Immature natural killer cell (primary cell): ENCODE measurements at regions not wholly inside any gene's neighbourhood (a gene's known extent, or its start where the extent isn't known, plus 50 kb on each side); places are given as distances from the start of the nearest gene placed in this dataset.

Source experiments
- DNase-seq, 3 donors: peaks; one replicate each; pipeline ENCODE4 v3.0.0; 2022; ENCODE audit warnings: mixed read lengths in 1 of 3
- H3K27ac Mint-ChIP-seq, 6 donors: one replicate each; pipeline ENCODE4 v1.8.0; 2020; ENCODE audit warnings: mixed read lengths in 6 of 6, mild to moderate bottlenecking in 5 of 6, inconsistent platforms in 4 of 6, moderate library complexity in 3 of 6
- H3K27me3 Mint-ChIP-seq, 3 donors: one replicate each; pipeline ENCODE4 v1.8.0; 2020 to 2021; ENCODE audit warnings: low read depth in 3 of 3, mild to moderate bottlenecking in 3 of 3, mixed read lengths in 3 of 3, moderate library complexity in 3 of 3, inconsistent platforms in 1 of 3
- H3K36me3 Mint-ChIP-seq, 3 donors: one replicate each; pipeline ENCODE4 v1.8.0; 2020; ENCODE audit warnings: mixed read lengths in 3 of 3, inconsistent platforms in 2 of 3, mild to moderate bottlenecking in 2 of 3
- H3K4me1 Mint-ChIP-seq, 2 donors: one replicate each; pipeline ENCODE4 v1.8.0; 2020; ENCODE audit warnings: inconsistent platforms in 2 of 2, mild to moderate bottlenecking in 2 of 2, mixed read lengths in 2 of 2, moderate library complexity in 1 of 2
- H3K4me3 Mint-ChIP-seq, 5 donors: one replicate each; pipeline ENCODE4 v1.8.0; 2020; ENCODE audit warnings: mild to moderate bottlenecking in 5 of 5, mixed read lengths in 5 of 5, inconsistent platforms in 3 of 5, moderate library complexity in 3 of 5
- H3K9me3 Mint-ChIP-seq, 6 donors: one replicate each; pipeline ENCODE4 v1.8.0; 2020; ENCODE audit warnings: mild to moderate bottlenecking in 6 of 6, mixed read lengths in 6 of 6, inconsistent platforms in 4 of 6, moderate library complexity in 3 of 6

GRCh38 chr13:31431722-31432137 is 232.0 kb downstream of the B3GLCT start:
- peak overlapping the region in 1 of 5 donors; percentile 15 for H3K4me3 Mint-ChIP-seq
- H3K9me3 Mint-ChIP-seq = no peaks in the 10 kb centered on the region
- no peak overlapping the region for H3K27ac Mint-ChIP-seq
- peaks cover 7 to 11% of the 10 kb centered on the region in 2 donors for H3K4me1 Mint-ChIP-seq
- H3K27me3 Mint-ChIP-seq = peaks cover 0 to 7% (median 3%) of the 10 kb centered on the region in 3 donors
- peak; percentile 55 to 60 (median 60) for DNase-seq
- H3K36me3 Mint-ChIP-seq = no peaks in the 10 kb centered on the region

GRCh38 chr13:31433207-31433606 is 233.4 kb downstream of the B3GLCT start:
- no peaks in the 10 kb centered on the region for H3K36me3 Mint-ChIP-seq
- no peaks in the 10 kb centered on the region for H3K9me3 Mint-ChIP-seq
- no peak for DNase-seq
- peaks cover 2 to 10% (median 3%) of the 10 kb centered on the region in 3 donors for H3K27me3 Mint-ChIP-seq
- peak overlapping the region in 1 of 6 donors; percentile 54 for H3K27ac Mint-ChIP-seq
- peaks cover 7 to 11% of the 10 kb centered on the region in 2 donors for H3K4me1 Mint-ChIP-seq
- no peak overlapping the region for H3K4me3 Mint-ChIP-seq

- H3K27ac Mint-ChIP-seq = no peak overlapping the region
- H3K4me3 Mint-ChIP-seq = no peak overlapping the region
- no peaks in the 10 kb centered on the region for H3K36me3 Mint-ChIP-seq
- H3K9me3 Mint-ChIP-seq = no peaks in the 10 kb centered on the region
- H3K27me3 Mint-ChIP-seq = peaks cover 2 to 10% (median 3%) of the 10 kb centered on the region in 3 donors
- DNase-seq = no peak
- peaks cover 7 to 11% of the 10 kb centered on the region in 2 donors for H3K4me1 Mint-ChIP-seq
Measured at GRCh38 chr13:31433746-31434145, 234.0 kb downstream of the B3GLCT start.

GRCh38 chr13:31434613-31435012 is 234.8 kb downstream of the B3GLCT start:
- Mint-ChIP-seq H3K9me3 (no peaks in the 10 kb centered on the region), H3K4me1 (peaks cover 7 to 11% of the 10 kb centered on the region in 2 donors), H3K4me3 (no peak overlapping the region), H3K36me3 (no peaks in the 10 kb centered on the region), H3K27me3 (peaks cover 3 to 10% (median 4%) of the 10 kb centered on the region in 3 donors), H3K27ac (peak overlapping the region in 1 of 6 donors; percentile 7)
- DNase-seq = no peak

DNA sequence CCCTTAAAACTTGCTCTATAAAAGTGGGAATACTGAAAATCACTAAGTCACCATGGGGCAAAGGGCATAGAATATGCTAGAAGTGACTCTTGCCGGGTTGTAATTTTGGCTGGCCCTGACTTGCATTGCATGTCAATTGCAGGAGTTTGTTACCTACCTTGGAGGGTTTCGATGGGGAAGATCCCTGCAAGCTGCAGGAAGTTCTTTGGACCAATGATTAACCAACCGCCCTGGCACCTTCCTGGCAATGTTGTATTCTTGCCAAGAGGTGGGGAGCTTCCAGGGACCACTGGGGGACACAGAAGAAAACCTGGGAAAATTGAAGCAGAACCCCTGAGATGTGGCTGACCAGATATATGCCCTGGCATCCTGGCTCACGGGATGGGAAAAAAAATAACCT is 235.8 kb downstream of the B3GLCT start:
- no peak for DNase-seq
- H3K4me3 Mint-ChIP-seq = no peak overlapping the region
- no peaks in the 10 kb centered on the region for H3K36me3 Mint-ChIP-seq
- no peak overlapping the region for H3K27ac Mint-ChIP-seq
- peaks cover 7 to 11% of the 10 kb centered on the region in 2 donors for H3K4me1 Mint-ChIP-seq
- no peaks in the 10 kb centered on the region for H3K9me3 Mint-ChIP-seq
- H3K27me3 Mint-ChIP-seq = peaks cover 3 to 10% (median 5%) of the 10 kb centered on the region in 3 donors

DNA sequence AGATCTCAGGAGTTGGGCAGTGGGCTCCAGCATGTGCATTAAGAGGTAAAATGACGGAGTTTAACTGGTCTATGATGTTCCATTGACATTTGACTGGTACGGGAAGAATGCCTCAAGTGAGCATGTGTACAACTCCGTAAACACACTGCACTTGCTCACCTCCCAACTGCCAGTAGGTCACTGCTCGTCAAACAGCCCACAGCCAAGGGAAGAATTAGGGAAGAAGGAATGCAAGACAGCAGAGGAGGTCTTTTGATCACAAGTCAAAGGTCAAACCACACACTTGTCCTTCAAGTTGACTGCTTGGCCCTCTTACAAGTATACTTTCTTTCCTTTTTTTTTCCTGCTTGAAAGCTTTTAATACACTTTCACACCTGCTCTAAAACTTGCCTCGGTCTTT is 236.7 kb downstream of the B3GLCT start:
- no peaks in the 10 kb centered on the region for H3K9me3 Mint-ChIP-seq
- no peak for DNase-seq
- peaks cover 2 to 8% (median 5%) of the 10 kb centered on the region in 3 donors for H3K27me3 Mint-ChIP-seq
- H3K27ac Mint-ChIP-seq = no peak overlapping the region
- H3K4me3 Mint-ChIP-seq = no peak overlapping the region
- peaks cover 7 to 11% of the 10 kb centered on the region in 2 donors for H3K4me1 Mint-ChIP-seq
- no peaks in the 10 kb centered on the region for H3K36me3 Mint-ChIP-seq

- DNase-seq = no peak
- Mint-ChIP-seq H3K4me3 (no peak overlapping the region), H3K36me3 (no peaks in the 10 kb centered on the region), H3K9me3 (peaks cover 0 to 2% (median 0%) of the 10 kb centered on the region in 6 donors), H3K27me3 (peaks cover 2 to 11% (median 7%) of the 10 kb centered on the region in 3 donors), H3K27ac (no peak overlapping the region), H3K4me1 (no peaks in the 10 kb centered on the region)
Measured at GRCh38 chr13:31437975-31438374, 238.2 kb downstream of the B3GLCT start.

DNA sequence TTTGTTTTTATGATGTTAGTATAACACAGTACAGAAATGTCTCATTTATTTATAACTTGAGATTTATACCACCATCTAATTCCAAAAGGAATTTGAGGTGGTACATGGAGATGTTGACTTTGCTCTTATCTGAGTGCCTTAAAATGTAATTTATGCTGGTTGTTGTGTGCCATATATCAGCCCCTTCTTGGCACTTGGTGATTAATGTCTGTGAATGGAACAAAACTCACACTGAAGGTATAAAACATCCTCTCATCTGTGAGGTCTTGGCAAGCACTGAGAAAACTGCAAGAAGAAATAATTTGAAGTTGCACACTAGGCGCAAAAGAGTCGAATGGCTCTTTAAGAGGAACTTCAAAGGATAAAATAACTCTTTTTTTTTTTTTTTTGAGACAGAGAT is 240.4 kb downstream of the B3GLCT start:
- H3K9me3 Mint-ChIP-seq = peaks cover 0 to 2% (median 0%) of the 10 kb centered on the region in 6 donors

GRCh38 chr13:31441800-31442510 is 242.2 kb downstream of the B3GLCT start:
- Mint-ChIP-seq H3K9me3 (peaks cover 0 to 6% (median 0%) of the 10 kb centered on the region in 6 donors), H3K4me1 (no peaks in the 10 kb centered on the region), H3K36me3 (no peaks in the 10 kb centered on the region), H3K27ac (no peak overlapping the region), H3K27me3 (peaks cover 4 to 8% (median 7%) of the 10 kb centered on the region in 3 donors), H3K4me3 (no peak overlapping the region)
- no peak for DNase-seq

More for the DNA sequence above, 240.4 kb downstream of the B3GLCT start:
- Mint-ChIP-seq H3K27ac (no peak overlapping the region), H3K27me3 (peaks cover 4 to 8% (median 7%) of the 10 kb centered on the region in 3 donors), H3K36me3 (no peaks in the 10 kb centered on the region), H3K4me3 (no peak overlapping the region), H3K4me1 (no peaks in the 10 kb centered on the region)
- no peak for DNase-seq

GRCh38 chr13:31442571-31442970 is 242.8 kb downstream of the B3GLCT start:
- Mint-ChIP-seq H3K36me3 (no peaks in the 10 kb centered on the region), H3K4me1 (no peaks in the 10 kb centered on the region), H3K4me3 (no peak overlapping the region), H3K27ac (no peak overlapping the region), H3K9me3 (peaks cover 0 to 6% (median 0%) of the 10 kb centered on the region in 6 donors), H3K27me3 (peaks cover 3 to 8% (median 4%) of the 10 kb centered on the region in 3 donors)
- no peak for DNase-seq

DNA sequence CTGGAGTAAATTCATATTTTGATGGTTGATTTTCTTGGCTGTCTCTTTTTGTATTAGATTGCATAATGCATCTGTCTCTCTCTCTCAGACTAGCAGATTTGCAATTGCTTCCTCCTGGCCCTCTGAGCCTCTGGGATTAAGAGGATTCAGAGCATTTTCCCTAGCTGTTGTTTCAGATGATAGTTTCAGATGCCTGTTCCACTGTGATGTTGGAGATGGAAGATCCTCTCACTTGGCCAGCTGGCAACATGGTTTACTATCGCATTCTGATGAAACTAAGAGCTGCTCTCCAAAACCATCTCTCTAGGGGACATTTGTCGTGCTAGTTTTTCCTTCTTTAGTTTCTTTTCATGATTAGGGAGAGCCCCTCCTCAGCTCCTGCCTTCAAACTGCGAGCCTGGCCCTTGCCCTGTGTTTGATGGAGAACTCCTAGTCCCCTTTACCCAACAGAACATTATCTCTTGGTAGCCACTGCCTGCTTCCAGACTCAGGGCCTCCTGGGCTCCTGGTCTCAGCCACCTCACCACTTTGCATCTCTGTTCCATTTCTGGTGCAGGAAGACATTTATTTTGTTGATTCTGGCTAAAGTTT is 244.6 kb downstream of the B3GLCT start:
- peaks cover 3 to 8% (median 4%) of the 10 kb centered on the region in 3 donors for H3K27me3 Mint-ChIP-seq

DNA sequence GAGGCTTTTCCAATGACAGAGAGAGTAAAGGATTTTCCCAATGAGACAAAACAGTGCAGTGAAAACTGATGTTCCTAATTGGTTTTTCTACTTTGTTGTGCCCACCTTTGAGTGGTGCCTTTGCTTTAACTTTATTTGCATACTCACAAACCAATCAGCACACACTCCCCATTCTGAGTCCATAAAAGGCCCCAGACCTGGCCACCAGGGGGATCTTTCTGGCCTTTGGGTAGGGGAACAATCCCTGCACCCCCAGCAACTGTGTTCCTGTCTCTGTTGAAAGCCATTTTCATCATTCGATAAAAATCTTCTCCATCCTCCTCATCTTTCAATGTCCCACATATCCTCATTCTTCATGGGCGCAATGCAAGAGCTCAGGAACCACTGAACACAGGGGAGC is 252.8 kb downstream of the B3GLCT start:
- no peak for DNase-seq
- Mint-ChIP-seq H3K36me3 (no peaks in the 10 kb centered on the region), H3K9me3 (peaks cover 0 to 2% (median 0%) of the 10 kb centered on the region in 6 donors), H3K27ac (no peak overlapping the region), H3K4me3 (no peak overlapping the region), H3K4me1 (no peaks in the 10 kb centered on the region), H3K27me3 (peaks cover 4 to 10% (median 7%) of the 10 kb centered on the region in 3 donors)

More for the DNA sequence above, 244.6 kb downstream of the B3GLCT start:
- H3K9me3 Mint-ChIP-seq = peaks cover 0 to 6% (median 0%) of the 10 kb centered on the region in 6 donors
- H3K4me1 Mint-ChIP-seq = no peaks in the 10 kb centered on the region
- H3K36me3 Mint-ChIP-seq = no peaks in the 10 kb centered on the region
- H3K27ac Mint-ChIP-seq = no peak overlapping the region
- DNase-seq = no peak
- no peak overlapping the region for H3K4me3 Mint-ChIP-seq

DNA sequence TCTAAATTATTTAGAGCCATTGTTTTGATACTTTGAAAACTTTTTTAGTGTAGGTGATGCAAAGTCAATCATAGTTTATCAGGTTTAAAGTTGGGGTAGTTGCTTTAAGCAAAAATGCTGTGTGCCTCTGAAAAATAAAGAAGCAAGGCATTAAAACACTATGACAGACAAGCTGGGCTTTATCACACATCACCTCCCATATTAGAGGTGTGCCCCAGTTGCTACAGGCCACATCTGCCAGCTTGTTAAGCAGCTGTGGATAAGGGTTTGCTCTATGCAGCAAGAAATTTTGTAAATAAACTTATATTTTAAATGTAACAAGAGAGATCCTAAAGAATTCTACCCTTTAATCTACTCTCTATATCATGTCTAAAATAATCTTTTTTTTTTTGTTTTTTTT is 255.8 kb downstream of the B3GLCT start:
- H3K36me3 Mint-ChIP-seq = no peaks in the 10 kb centered on the region
- peaks cover 0 to 2% (median 0%) of the 10 kb centered on the region in 6 donors for H3K9me3 Mint-ChIP-seq
- H3K4me1 Mint-ChIP-seq = no peaks in the 10 kb centered on the region
- no peak overlapping the region for H3K27ac Mint-ChIP-seq
- peaks cover 2 to 6% (median 4%) of the 10 kb centered on the region in 3 donors for H3K27me3 Mint-ChIP-seq
- no peak for DNase-seq
- H3K4me3 Mint-ChIP-seq = no peak overlapping the region

- H3K4me1 Mint-ChIP-seq = no peaks in the 10 kb centered on the region
- H3K27me3 Mint-ChIP-seq = peaks cover 2 to 4% (median 4%) of the 10 kb centered on the region in 3 donors
- H3K4me3 Mint-ChIP-seq = no peak overlapping the region
- H3K9me3 Mint-ChIP-seq = peaks cover 0 to 2% (median 0%) of the 10 kb centered on the region in 6 donors
- no peak for DNase-seq
- no peak overlapping the region for H3K27ac Mint-ChIP-seq
- H3K36me3 Mint-ChIP-seq = no peaks in the 10 kb centered on the region
Measured at GRCh38 chr13:31456056-31456455, 256.3 kb downstream of the B3GLCT start.
